H1 (cell line): ENCODE measurements at regions not wholly inside any gene's neighbourhood (a gene's known extent, or its start where the extent isn't known, plus 50 kb on each side); places are given as distances from the start of the nearest gene placed in this dataset.
A peak's percentile ranks its signal among the peaks of the same experiment; 100 is the strongest.

Experiments
- CTCF ChIA-PET: fragments of 300-600 bp; sonication (Branson Sonifier 250); formaldehyde crosslinking; loops from one replicate; lab custom pipeline; 2021; ENCODE audit not compliant: partially characterized antibody; lab: Charles Lee
- POLR2A ChIA-PET: fragments of 300-600 bp; sonication (Branson Sonifier 250); formaldehyde crosslinking; loops from one replicate; lab custom pipeline; 2021; ENCODE audit warnings: inconsistent platforms; ENCODE audit not compliant: partially characterized antibody; lab: Charles Lee
- DNase-seq, 2 experiments: peaks; one replicate each; pipeline versions ENCODE4 v3.0.0 to v3.0.0-alpha.2; 2010 to 2022; ENCODE audit warnings: low spot score in 2 of 2, low read depth in 1 of 2, mixed read lengths in 1 of 2
- FAIRE-seq: peaks from 2 replicates; lab custom pipeline; 2011; peaks lifted over from hg19 to GRCh38; lab: Jason Lieb, UNC
- H2AFZ ChIP-seq: 2 replicates; pipeline ENCODE4 v1.8.1; 2012; ENCODE audit warnings: low read length, inconsistent platforms
- H2AK5ac ChIP-seq: 2 replicates; pipeline ENCODE4 v1.6.1; 2013; ENCODE audit warnings: low read depth, low read length
- H2BK120ac ChIP-seq: replicated peaks from 2 replicates; pipeline ENCODE3; 2013; ENCODE audit warnings: low read depth, low read length, inconsistent platforms
- H2BK12ac ChIP-seq: 2 replicates; pipeline ENCODE4 v1.6.1; 2013; ENCODE audit warnings: low read depth, low read length
- H2BK15ac ChIP-seq: 2 replicates; pipeline ENCODE4 v1.6.1; 2013; ENCODE audit warnings: low read length
- H2BK20ac ChIP-seq: 2 replicates; pipeline ENCODE4 v1.6.1; 2013; ENCODE audit warnings: low read length
- H2BK5ac ChIP-seq: 2 replicates; pipeline ENCODE4 v1.6.1; 2013; ENCODE audit warnings: low read depth, low read length
- H3K14ac ChIP-seq: 2 replicates; pipeline ENCODE4 v1.6.1; 2013; ENCODE audit warnings: inconsistent platforms; ENCODE audit not compliant: insufficient read length
- H3K18ac ChIP-seq: 2 replicates; pipeline ENCODE4 v1.6.1; 2013; ENCODE audit warnings: low read length; ENCODE audit errors: extremely low read depth
- H3K23ac ChIP-seq: 2 replicates; pipeline ENCODE4 v1.6.1; 2013; ENCODE audit warnings: inconsistent platforms; ENCODE audit not compliant: insufficient read length
- H3K23me2 ChIP-seq: 2 replicates; pipeline ENCODE4 v1.6.1; 2013; ENCODE audit warnings: low read depth, low read length
- H3K27ac ChIP-seq: 2 replicates; pipeline ENCODE4 v1.6.1; 2011; ENCODE audit warnings: low read depth, low read length, inconsistent platforms
- H3K27me3 ChIP-seq, 4 experiments: replicated peaks in 1 of 4; 1 replicate in 1 of 4; 2 replicates in 3 of 4; pipeline versions ENCODE4 v1.6.1 to v1.8.1; 2011 to 2013; ENCODE audit warnings: low read length in 3 of 4, mild to moderate bottlenecking in 3 of 4, inconsistent platforms in 2 of 4, mixed read lengths in 2 of 4, moderate library complexity in 1 of 4; ENCODE audit not compliant: control insufficient read depth in 3 of 4, insufficient read depth in 3 of 4; ENCODE audit errors: extremely low read depth in 1 of 4
- H3K36me3 ChIP-seq, 4 experiments: 2 replicates each; pipeline versions ENCODE4 v1.6.1 to v1.8.1; 2011 to 2013; ENCODE audit warnings: mild to moderate bottlenecking in 4 of 4, low read length in 3 of 4, moderate library complexity in 2 of 4, control low read depth in 1 of 4, inconsistent platforms in 1 of 4; ENCODE audit not compliant: insufficient read depth in 4 of 4, control insufficient read depth in 2 of 4
- H3K4ac ChIP-seq: replicated peaks from 2 replicates; pipeline ENCODE3; 2013; ENCODE audit warnings: low read length, low read depth, mixed read lengths, inconsistent platforms; ENCODE audit not compliant: insufficient read length
- H3K4me1 ChIP-seq, 4 experiments: replicated peaks in 1 of 4; 1 replicate in 1 of 4; 2 replicates in 3 of 4; pipeline versions ENCODE4 v1.6.1 to v1.8.1; 2011 to 2013; ENCODE audit warnings: low read length in 3 of 4, inconsistent platforms in 2 of 4, mixed read lengths in 1 of 4; ENCODE audit not compliant: insufficient read depth in 4 of 4, control insufficient read depth in 3 of 4
- H3K4me2 ChIP-seq, 2 experiments: 2 replicates each; pipeline versions ENCODE4 v1.6.1 to v1.8.1; 2011 to 2013; ENCODE audit warnings: low read depth in 2 of 2, low read length in 2 of 2, control low read depth in 1 of 2, inconsistent platforms in 1 of 2, mild to moderate bottlenecking in 1 of 2; ENCODE audit not compliant: insufficient read depth in 1 of 2
- H3K4me3 ChIP-seq, 4 experiments: fragments of 200-600, 300-600 bp in 1 of 4; sonication (generic), shearing (Covaris generic), sonication (Bioruptor Twin) in 1 of 4; 2 replicates each; pipeline versions ENCODE4 v1.5.1 to v1.8.1; 2011 to 2016; ENCODE audit warnings: low read length in 4 of 4, low read depth in 3 of 4, control low read depth in 2 of 4, inconsistent platforms in 2 of 4, mild to moderate bottlenecking in 2 of 4, mixed read lengths in 1 of 4, moderate library complexity in 1 of 4; ENCODE audit not compliant: insufficient read depth in 2 of 4; ENCODE audit errors: extremely low read depth in 1 of 4
- H3K56ac ChIP-seq: replicated peaks from 2 replicates; pipeline ENCODE3; 2013; ENCODE audit warnings: low read depth, mild to moderate bottlenecking, mixed read lengths, low read length, inconsistent platforms; ENCODE audit not compliant: insufficient read length
- H3K79me1 ChIP-seq: 2 replicates; pipeline ENCODE4 v1.6.1; 2013; ENCODE audit warnings: low read depth, low read length, control low read depth
- H3K79me2 ChIP-seq, 2 experiments: 2 replicates each; pipeline versions ENCODE4 v1.6.1 to v1.8.1; 2012 to 2013; ENCODE audit warnings: low read length in 2 of 2, mild to moderate bottlenecking in 2 of 2, inconsistent platforms in 1 of 2; ENCODE audit not compliant: insufficient read depth in 2 of 2, control insufficient read depth in 1 of 2
- H3K9ac ChIP-seq, 4 experiments: replicated peaks in 1 of 4; 1 replicate in 1 of 4; 2 replicates in 3 of 4; pipeline versions ENCODE4 v1.6.1 to v1.8.1; 2011 to 2013; ENCODE audit warnings: low read depth in 3 of 4, low read length in 3 of 4, control low read depth in 2 of 4, mild to moderate bottlenecking in 2 of 4, moderate library complexity in 2 of 4, inconsistent platforms in 1 of 4; ENCODE audit errors: extremely low read depth in 1 of 4
- H3K9me3 ChIP-seq, 2 experiments: 2 replicates each; pipeline versions ENCODE4 v1.6.1 to v1.8.1; 2012 to 2013; ENCODE audit warnings: mild to moderate bottlenecking in 2 of 2, moderate library complexity in 2 of 2, control low read depth in 1 of 2, inconsistent platforms in 1 of 2, low read depth in 1 of 2, low read length in 1 of 2, mixed read lengths in 1 of 2; ENCODE audit not compliant: insufficient read depth in 2 of 2
- H4K20me1 ChIP-seq, 2 experiments: replicated peaks in 1 of 2; 2 replicates each; pipeline versions ENCODE3 to v1.8.1; 2011 to 2013; ENCODE audit warnings: inconsistent platforms in 2 of 2, low read length in 2 of 2, mild to moderate bottlenecking in 1 of 2; ENCODE audit not compliant: insufficient read depth in 2 of 2, control insufficient read depth in 1 of 2
- H4K5ac ChIP-seq: 2 replicates; pipeline ENCODE4 v1.6.1; 2013; ENCODE audit warnings: low read length, low read depth, mixed read lengths, inconsistent platforms; ENCODE audit not compliant: insufficient read length
- H4K8ac ChIP-seq: 2 replicates; pipeline ENCODE4 v1.8.0; 2013; ENCODE audit warnings: mild to moderate bottlenecking, moderate library complexity, low read length, inconsistent platforms; ENCODE audit not compliant: insufficient read depth; ENCODE audit errors: extremely low read depth
- H4K91ac ChIP-seq: replicated peaks from 2 replicates; pipeline ENCODE3; 2013; ENCODE audit warnings: low read length, mixed read lengths, inconsistent platforms; ENCODE audit not compliant: insufficient read length
- CEBPB ChIP-seq: IDR thresholded peaks from 2 replicates; pipeline ENCODE4 v1.6.1; 2012; ENCODE audit warnings: low read depth, low read length
- KDM4A ChIP-seq: IDR thresholded peaks from one replicate; pipeline ENCODE4 v1.7.1; 2012; ENCODE audit warnings: low read depth, mild to moderate bottlenecking, moderate library complexity, low read length, inconsistent platforms; ENCODE audit not compliant: severe bottlenecking
- KDM5A ChIP-seq: fragments of 200-600 bp; IDR thresholded peaks from 2 replicates; pipeline ENCODE4 v1.7.1; 2012; ENCODE audit warnings: mild to moderate bottlenecking, low read length, inconsistent platforms, mixed read lengths
- RAD21 ChIP-seq, 2 experiments: IDR thresholded peaks in 1 of 2; conservative IDR thresholded peaks in 1 of 2; 2 replicates each; pipeline ENCODE4 v1.6.1; 2011; ENCODE audit warnings: low read depth in 2 of 2, low read length in 2 of 2, improper control_type of control experiment in 1 of 2, inconsistent platforms in 1 of 2, mild to moderate bottlenecking in 1 of 2, moderate library complexity in 1 of 2
- RBBP5 ChIP-seq: IDR thresholded peaks from 2 replicates; pipeline ENCODE4 v1.7.1; 2012; ENCODE audit warnings: low read depth, mild to moderate bottlenecking, inconsistent platforms, low read length, moderate library complexity, borderline replicate concordance
- SIX5 ChIP-seq: IDR thresholded peaks from 2 replicates; pipeline ENCODE4 v1.6.1; 2011; ENCODE audit warnings: mild to moderate bottlenecking, low read depth, low read length
- WGBS, 2 experiments: shearing (Covaris generic) in 1 of 2; methylation state at CpG; one replicate each; pipeline versions ENCODE4 v1.1.6 to v1.1.7; 2013 to 2015; ENCODE audit warnings: low lambda C conversion rate in 2 of 2, mixed read lengths in 2 of 2, inconsistent platforms in 1 of 2, low coverage in 1 of 2, missing lambda C conversion rate in 1 of 2; ENCODE audit not compliant: insufficient replicate concordance in 2 of 2, insufficient coverage in 1 of 2, insufficient read length in 1 of 2; ENCODE audit errors: extremely low coverage in 1 of 2, missing lambda C conversion rate in 1 of 2; 5-methylcytosine and 5-hydroxymethylcytosine counted together

DNA sequence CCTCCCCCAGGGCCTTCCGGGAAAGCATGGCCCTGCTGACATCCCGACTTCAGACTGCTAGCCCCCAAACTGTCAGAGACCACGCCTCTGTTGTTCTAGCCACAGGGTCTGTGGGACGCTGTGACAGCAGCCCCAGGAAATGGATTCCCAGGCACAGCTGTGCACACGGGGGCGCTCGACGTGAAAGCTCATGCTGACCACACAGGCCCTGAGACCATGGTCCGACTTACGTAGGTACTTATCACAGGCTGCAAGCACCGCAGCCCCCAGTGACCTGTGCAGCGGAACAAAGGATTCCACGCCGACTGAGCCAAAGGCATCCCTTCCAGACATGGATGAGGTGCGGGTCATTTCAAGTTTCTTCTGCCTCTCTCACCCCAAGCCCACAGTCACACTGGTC, 150.6 kb downstream of the CTTN start:
- no peaks in the 10 kb centered on the region for H3K27me3 ChIP-seq
- no peaks in the 10 kb centered on the region; a peak in 1 of 8 replicates for H3K36me3 ChIP-seq
- H3K79me1 ChIP-seq: peaks cover 6% of the 10 kb centered on the region; the same call in 1 of the 2 replicates
- no peak overlapping the region for H2BK15ac ChIP-seq
- no peak for DNase-seq
- 0 out of 2 replicates have a peak overlapping the region, but pooled peaks have one; percentile 17 for H2BK12ac ChIP-seq
- H2BK20ac ChIP-seq: no peak overlapping the region
- H3K18ac ChIP-seq: no peak overlapping the region
- FAIRE-seq: no peak
- TF ChIP-seq CEBPB (no peak), RAD21 (IDR thresholded peaks at IDR 0.05 in 1 of 2, conservative IDR thresholded peaks at IDR 0.05 in 1 of 2; ENCODE audit: low read depth in 2 of 2, low read length in 2 of 2) (peak in 1 of 2 experiments; percentile 1; a peak in 1 of 4 replicates), RBBP5 (no peak), KDM5A (no peak), SIX5 (no peak), KDM4A (no peak)
- no peak overlapping the region for H4K8ac ChIP-seq
- 94% methylated on average over 15 of the region's 15 CpGs; no CpG with 5 or more reads in 1 of the 2 experiments for WGBS, 2 experiments
- no peak overlapping the region for H3K4me2 ChIP-seq
- no peak overlapping the region for H4K5ac ChIP-seq
- no peak overlapping the region for H2AFZ ChIP-seq
- no peak overlapping the region; a peak in 1 of 7 replicates for H3K9ac ChIP-seq
- CTCF ChIA-PET: interaction anchor here (0.6 to 2.5 kb wide), 15 partner anchors 9 to 281 kb away, joined by 3 to 9 read pairs (median 3); no protein-coding TSS in a partner anchor
- H3K79me2 ChIP-seq: no peaks in the 10 kb centered on the region
- H3K4me3 ChIP-seq: no peak overlapping the region
- no peak overlapping the region for H3K27ac ChIP-seq
- no peak overlapping the region for H4K91ac ChIP-seq
- H3K56ac ChIP-seq: no peak overlapping the region
- H2BK120ac ChIP-seq: no peak overlapping the region
- no peaks in the 10 kb centered on the region for H3K23me2 ChIP-seq
- H3K9me3 ChIP-seq: no peaks in the 10 kb centered on the region; a peak in 1 of 4 replicates
- H3K4me1 ChIP-seq: peaks cover 0 to 25% (median 18%) of the 10 kb centered on the region in 4 experiments; a peak in 6 of 7 replicates
- H3K4ac ChIP-seq: no peak overlapping the region
- H4K20me1 ChIP-seq: peaks cover 2 to 8% of the 10 kb centered on the region in 2 experiments
- POLR2A ChIA-PET: interaction anchor here (0.7 to 1.0 kb wide), 2 partner anchors 10 to 19 kb away, joined by 3 read pairs; no protein-coding TSS in a partner anchor
- H3K14ac ChIP-seq: no peak overlapping the region
- no peak overlapping the region for H3K23ac ChIP-seq
- no peak overlapping the region; the same call in 1 of the 2 replicates for H2AK5ac ChIP-seq
- H2BK5ac ChIP-seq: 0 out of 2 replicates have a peak overlapping the region, but pooled peaks have one; percentile 52
